ENCODE measurements at regions not wholly inside any gene's neighbourhood (a gene's known extent, or its start where the extent isn't known, plus 50 kb on each side); places are given as distances from the start of the nearest gene placed in this dataset.

- TF ChIP-seq CTCF (IDR thresholded peaks at IDR 0.05; ENCODE audit: low read length) (no peak), EZH2 (IDR thresholded peaks at IDR 0.05; ENCODE audit: borderline replicate concordance, low read length) (no peak)
Observed at GRCh38 chr4:20456407-20456806, 204.7 kb downstream of the SLIT2 start.

All from OCI-LY1 (cell line).